ENCODE measurements at regions not wholly inside any gene's neighbourhood (a gene's known extent, or its start where the extent isn't known, plus 50 kb on each side); places are given as distances from the start of the nearest gene placed in this dataset.

GRCh38 chr5:145687943-145688342, 147.2 kb downstream of the PRELID2 start:
- H3K27ac ChIP-seq (ENCODE audit: low read length) = no peak overlapping the region
- no peaks in the 10 kb centered on the region for H4K20me1 ChIP-seq (ENCODE audit: insufficient read depth, low read length)
- no peak overlapping the region for H3K4me3 ChIP-seq (ENCODE audit: low read depth in 1 of 2, low read length in 2 of 2)
- TF ChIP-seq EZH2 (IDR thresholded peaks at IDR 0.05; ENCODE audit: borderline replicate concordance, low read depth, low read length, severe bottlenecking) (no peak), CTCF (IDR thresholded peaks at IDR 0.05; ENCODE audit: borderline replicate concordance, extremely low read depth, low read length, poor library complexity, severe bottlenecking) (no peak)
- H2AFZ ChIP-seq (ENCODE audit: low read depth, low read length) = peak overlapping the region; percentile 3; the same call in 1 of the 2 replicates
- no peak overlapping the region for H3K4me2 ChIP-seq (ENCODE audit: insufficient read depth, low read length)
- ATAC-seq (ENCODE audit: insufficient read depth, low read depth) = no peak
- no peaks in the 10 kb centered on the region for H3K4me1 ChIP-seq (ENCODE audit: insufficient read depth, low read length)
- H3K79me2 ChIP-seq (ENCODE audit: insufficient read depth, low read length) = no peaks in the 10 kb centered on the region
- no peak for DNase-seq
- no peak overlapping the region for H3K9ac ChIP-seq (ENCODE audit: low read depth, low read length)
- no peaks in the 10 kb centered on the region for H3K36me3 ChIP-seq (ENCODE audit: insufficient read depth, low read length)
- H3K9me3 ChIP-seq (ENCODE audit: insufficient read depth, low read length, severe bottlenecking) = no peaks in the 10 kb centered on the region
- H3K27me3 ChIP-seq (ENCODE audit: insufficient read depth, low read length, poor library complexity) = no peaks in the 10 kb centered on the region

GRCh38 chr5:145685417-145685816, 149.7 kb downstream of the PRELID2 start:
- ATAC-seq (ENCODE audit: insufficient read depth, low read depth) (no peak), DNase-seq (no peak)
- Histone ChIP-seq H2AFZ (ENCODE audit: low read depth, low read length) (no peak overlapping the region), H4K20me1 (ENCODE audit: insufficient read depth, low read length) (no peaks in the 10 kb centered on the region), H3K4me3 (ENCODE audit: low read depth in 1 of 2, low read length in 2 of 2) (no peak overlapping the region), H3K27me3 (ENCODE audit: insufficient read depth, low read length, poor library complexity) (no peaks in the 10 kb centered on the region), H3K36me3 (ENCODE audit: insufficient read depth, low read length) (no peaks in the 10 kb centered on the region), H3K9me3 (ENCODE audit: insufficient read depth, low read length, severe bottlenecking) (no peaks in the 10 kb centered on the region), H3K79me2 (ENCODE audit: insufficient read depth, low read length) (no peaks in the 10 kb centered on the region), H3K4me2 (ENCODE audit: insufficient read depth, low read length) (no peak overlapping the region), H3K27ac (ENCODE audit: low read length) (no peak overlapping the region), H3K9ac (ENCODE audit: low read depth, low read length) (no peak overlapping the region), H3K4me1 (ENCODE audit: insufficient read depth, low read length) (no peaks in the 10 kb centered on the region)
- no peak for TF ChIP-seq EZH2 (IDR thresholded peaks at IDR 0.05; ENCODE audit: borderline replicate concordance, low read depth, low read length, severe bottlenecking)
- no peak for TF ChIP-seq CTCF (IDR thresholded peaks at IDR 0.05; ENCODE audit: borderline replicate concordance, extremely low read depth, low read length, poor library complexity, severe bottlenecking)

- Histone ChIP-seq H3K4me2 (ENCODE audit: insufficient read depth, low read length) (no peak overlapping the region), H3K36me3 (ENCODE audit: insufficient read depth, low read length) (no peaks in the 10 kb centered on the region), H3K27ac (ENCODE audit: low read length) (no peak overlapping the region), H2AFZ (ENCODE audit: low read depth, low read length) (no peak overlapping the region), H3K9ac (ENCODE audit: low read depth, low read length) (no peak overlapping the region), H3K4me1 (ENCODE audit: insufficient read depth, low read length) (no peaks in the 10 kb centered on the region), H3K4me3 (ENCODE audit: low read depth in 1 of 2, low read length in 2 of 2) (no peak overlapping the region), H3K79me2 (ENCODE audit: insufficient read depth, low read length) (no peaks in the 10 kb centered on the region), H4K20me1 (ENCODE audit: insufficient read depth, low read length) (no peaks in the 10 kb centered on the region), H3K9me3 (ENCODE audit: insufficient read depth, low read length, severe bottlenecking) (no peaks in the 10 kb centered on the region), H3K27me3 (ENCODE audit: insufficient read depth, low read length, poor library complexity) (no peaks in the 10 kb centered on the region)
- DNase-seq = no peak
- ATAC-seq (ENCODE audit: insufficient read depth, low read depth) = no peak
- TF ChIP-seq EZH2 (IDR thresholded peaks at IDR 0.05; ENCODE audit: borderline replicate concordance, low read depth, low read length, severe bottlenecking) (no peak), CTCF (IDR thresholded peaks at IDR 0.05; ENCODE audit: borderline replicate concordance, extremely low read depth, low read length, poor library complexity, severe bottlenecking) (no peak)
Measured at GRCh38 chr5:145683431-145683830, 151.7 kb downstream of the PRELID2 start.
